Psoas muscle (tissue), 7 donors: ENCODE measurements at regions not wholly inside any gene's neighbourhood (a gene's known extent, or its start where the extent isn't known, plus 50 kb on each side); places are given as distances from the start of the nearest gene placed in this dataset.

Experiments
- ATAC-seq, 4 donors: fragments of 200-7000 bp; cut with Tn5 transposase; one replicate each; pipeline ENCODE4 v1.9.1; 2020; ENCODE audit warnings: moderate library complexity in 3 of 4, mild to moderate bottlenecking in 2 of 4
- DNase-seq, 2 donors: peaks; one replicate each; pipeline ENCODE4 v3.0.0-alpha.2; 2020
- H3K27ac ChIP-seq: fragments of 200-600 bp; one replicate; pipeline ENCODE4 v1.8.0; 2022
- H3K27me3 ChIP-seq, 3 donors: fragments of 200-600 bp in 1 of 3; one replicate each; pipeline versions ENCODE4 v1.6.1 to v1.8.0; 2013 to 2022; ENCODE audit warnings: low read length in 2 of 3, mild to moderate bottlenecking in 2 of 3, moderate library complexity in 1 of 3; ENCODE audit not compliant: insufficient read depth in 3 of 3
- H3K36me3 ChIP-seq, 2 donors: fragments of 200-600 bp in 1 of 2; one replicate each; pipeline versions ENCODE4 v1.6.1 to v1.8.0; 2013 to 2022; ENCODE audit warnings: low read depth in 1 of 2, mild to moderate bottlenecking in 1 of 2, moderate library complexity in 1 of 2; ENCODE audit not compliant: insufficient read depth in 1 of 2
- H3K4me1 ChIP-seq: fragments of 200-600 bp; one replicate; pipeline ENCODE4 v1.8.0; 2022
- H3K4me3 ChIP-seq: fragments of 200-600 bp; one replicate; pipeline ENCODE4 v1.8.0; 2022; ENCODE audit warnings: mild to moderate bottlenecking
- H3K9me3 ChIP-seq: fragments of 200-600 bp; one replicate; pipeline ENCODE4 v1.8.0; 2022
- WGBS, 3 donors: extraction: QIAGEN DNeasy Blood & Tissue Kit; methylation state at CpG; one replicate each; pipeline versions ENCODE4 v1.1.6 to v1.1.7; 2013; 5-methylcytosine and 5-hydroxymethylcytosine counted together
- intact Hi-C, 2 donors: fragments of 100-400 bp; cut with DNase I; formaldehyde crosslinking; loops; one replicate each; pipeline versions ENCODE4 v1.11.0 to v1.14.2; 2022
- TF ChIP-seq, protein P1 (sequence below): fragments of 200-600 bp; IDR thresholded peaks from one replicate; pipeline ENCODE4 v1.8.0; 2022; ENCODE audit warnings: antibody characterized with exemption
- donor health status: healthy with polysubstance abuse.
- donor health status: DM: no; HTN: no; CAD: no; lungs with moderate emphysema.
- donor health status: Bipolar disorder and iron deficiency.
- donor health status: healthy.
- donor health status: DM: yes; HTN: yes; CAD: no.
- donor health status: DM: no; HTN: no; CAD: no.
- donor health status: DM: yes; HTN: yes; CAD: no.

DNA sequence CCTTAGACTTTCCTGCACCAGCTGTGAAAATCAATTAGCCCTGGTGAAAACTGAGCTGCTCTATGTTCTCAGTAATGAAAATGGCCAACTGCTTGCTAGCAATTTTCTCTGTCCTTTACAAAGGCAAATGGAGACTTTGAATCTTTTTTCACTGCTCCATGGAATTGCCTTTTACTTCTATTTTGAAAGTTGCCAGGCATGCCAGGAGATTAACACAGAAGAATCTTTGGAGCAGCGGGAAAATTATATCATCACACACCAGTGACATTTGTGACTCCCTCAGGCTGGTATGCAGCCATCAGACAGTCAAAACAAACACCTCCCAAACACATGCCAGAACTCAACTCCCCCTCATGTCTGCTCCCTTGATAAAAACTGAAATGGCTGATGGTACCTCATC, 872.0 kb upstream of the FLRT2 start:
- TF ChIP-seq, protein P1, sequence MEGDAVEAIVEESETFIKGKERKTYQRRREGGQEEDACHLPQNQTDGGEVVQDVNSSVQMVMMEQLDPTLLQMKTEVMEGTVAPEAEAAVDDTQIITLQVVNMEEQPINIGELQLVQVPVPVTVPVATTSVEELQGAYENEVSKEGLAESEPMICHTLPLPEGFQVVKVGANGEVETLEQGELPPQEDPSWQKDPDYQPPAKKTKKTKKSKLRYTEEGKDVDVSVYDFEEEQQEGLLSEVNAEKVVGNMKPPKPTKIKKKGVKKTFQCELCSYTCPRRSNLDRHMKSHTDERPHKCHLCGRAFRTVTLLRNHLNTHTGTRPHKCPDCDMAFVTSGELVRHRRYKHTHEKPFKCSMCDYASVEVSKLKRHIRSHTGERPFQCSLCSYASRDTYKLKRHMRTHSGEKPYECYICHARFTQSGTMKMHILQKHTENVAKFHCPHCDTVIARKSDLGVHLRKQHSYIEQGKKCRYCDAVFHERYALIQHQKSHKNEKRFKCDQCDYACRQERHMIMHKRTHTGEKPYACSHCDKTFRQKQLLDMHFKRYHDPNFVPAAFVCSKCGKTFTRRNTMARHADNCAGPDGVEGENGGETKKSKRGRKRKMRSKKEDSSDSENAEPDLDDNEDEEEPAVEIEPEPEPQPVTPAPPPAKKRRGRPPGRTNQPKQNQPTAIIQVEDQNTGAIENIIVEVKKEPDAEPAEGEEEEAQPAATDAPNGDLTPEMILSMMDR: no peak
- DNase-seq (no peak), ATAC-seq (no peak)
- Histone ChIP-seq H3K27me3 (no peaks in the 10 kb centered on the region), H3K27ac (no peak overlapping the region), H3K4me1 (no peaks in the 10 kb centered on the region), H3K36me3 (no peaks in the 10 kb centered on the region), H3K4me3 (no peak overlapping the region), H3K9me3 (no peaks in the 10 kb centered on the region)
- intact Hi-C loops: no loop called here
- 16 to 41% (median 29%) methylated on average over 1 of the region's 1 CpG for WGBS, 3 donors

DNA sequence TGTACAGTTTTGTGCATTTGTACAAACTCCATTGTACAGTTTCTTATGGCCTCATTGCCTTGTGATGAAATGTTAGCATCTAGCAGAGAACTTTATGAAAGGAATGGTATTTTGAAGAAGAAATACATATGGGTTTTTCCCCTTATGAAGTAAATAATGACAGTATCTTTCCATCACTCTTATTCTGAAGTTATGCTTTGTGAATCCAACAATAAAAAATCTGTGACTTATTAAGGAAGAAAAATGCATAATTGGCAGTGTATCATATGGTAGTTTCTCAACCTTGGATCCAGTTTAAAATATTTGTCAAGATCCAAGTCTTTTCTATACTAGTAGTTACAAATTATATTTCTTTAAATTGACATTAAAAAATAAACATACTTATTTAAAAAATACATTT, 859.1 kb upstream of the FLRT2 start:
- TF ChIP-seq, protein P1: no peak
- H3K9me3 ChIP-seq: no peaks in the 10 kb centered on the region
- no peaks in the 10 kb centered on the region for H3K4me1 ChIP-seq
- ATAC-seq: no peak
- H3K27ac ChIP-seq: no peak overlapping the region
- H3K36me3 ChIP-seq: no peaks in the 10 kb centered on the region
- intact Hi-C loops: no loop called here
- no peaks in the 10 kb centered on the region for H3K27me3 ChIP-seq
- H3K4me3 ChIP-seq: no peak overlapping the region
- DNase-seq: no peak

DNA sequence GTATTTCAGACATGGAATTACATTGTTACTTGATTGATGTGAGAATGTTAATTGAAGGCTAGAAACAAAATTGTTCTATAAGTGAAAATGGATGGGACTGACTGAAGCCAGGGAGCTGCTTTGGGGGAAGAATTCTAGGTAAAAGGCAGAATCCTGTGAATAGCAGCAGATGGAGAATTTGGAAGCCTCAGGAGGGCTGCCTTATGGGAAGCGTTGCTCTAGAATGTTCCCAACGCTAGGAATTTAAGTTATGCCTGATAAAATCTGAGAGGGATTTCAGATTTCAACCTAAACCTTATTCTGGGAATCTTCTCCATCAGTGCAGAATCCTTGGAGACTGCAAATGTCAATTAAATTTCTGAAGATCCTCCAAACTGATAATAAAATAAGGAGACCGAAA, 858.2 kb upstream of the FLRT2 start:
- TF ChIP-seq, protein P1: no peak
- 43 to 64% (median 56%) methylated on average over 3 of the region's 3 CpGs for WGBS, 3 donors
- intact Hi-C loops: no loop called here
- DNase-seq: no peak
- H3K27ac ChIP-seq: no peak overlapping the region
- ATAC-seq: no peak
- H3K4me3 ChIP-seq: no peak overlapping the region
- H3K27me3 ChIP-seq: no peaks in the 10 kb centered on the region
- H3K36me3 ChIP-seq: no peaks in the 10 kb centered on the region
- no peaks in the 10 kb centered on the region for H3K9me3 ChIP-seq
- H3K4me1 ChIP-seq: no peaks in the 10 kb centered on the region

DNA sequence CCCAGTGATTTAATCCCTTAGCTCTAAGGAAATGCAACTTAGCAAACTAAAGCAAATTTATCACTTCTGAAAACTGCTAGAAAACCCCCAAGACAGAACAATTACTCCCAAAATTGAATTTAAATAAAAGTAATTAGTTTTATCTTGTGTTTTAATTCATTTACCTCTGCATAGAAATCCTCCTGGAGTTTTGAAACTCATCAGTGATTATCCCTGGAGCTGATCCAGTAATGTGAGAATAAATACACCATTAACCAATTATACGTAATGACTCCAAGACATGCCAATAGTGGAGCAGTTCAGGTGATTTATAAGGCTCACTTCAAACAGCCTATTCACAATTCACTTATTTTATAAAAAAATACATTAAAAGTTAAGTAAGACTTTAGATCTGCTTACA, 855.3 kb upstream of the FLRT2 start:
- DNase-seq (no peak), ATAC-seq (no peak)
- Histone ChIP-seq H3K27me3 (no peaks in the 10 kb centered on the region), H3K4me3 (no peak overlapping the region), H3K27ac (no peak overlapping the region), H3K4me1 (no peaks in the 10 kb centered on the region), H3K36me3 (no peaks in the 10 kb centered on the region), H3K9me3 (no peaks in the 10 kb centered on the region)
- TF ChIP-seq, protein P1: no peak
- intact Hi-C loops: no loop called here
- WGBS, 3 donors: 76 to 78% (median 78%) methylated on average over 1 of the region's 1 CpG

DNA sequence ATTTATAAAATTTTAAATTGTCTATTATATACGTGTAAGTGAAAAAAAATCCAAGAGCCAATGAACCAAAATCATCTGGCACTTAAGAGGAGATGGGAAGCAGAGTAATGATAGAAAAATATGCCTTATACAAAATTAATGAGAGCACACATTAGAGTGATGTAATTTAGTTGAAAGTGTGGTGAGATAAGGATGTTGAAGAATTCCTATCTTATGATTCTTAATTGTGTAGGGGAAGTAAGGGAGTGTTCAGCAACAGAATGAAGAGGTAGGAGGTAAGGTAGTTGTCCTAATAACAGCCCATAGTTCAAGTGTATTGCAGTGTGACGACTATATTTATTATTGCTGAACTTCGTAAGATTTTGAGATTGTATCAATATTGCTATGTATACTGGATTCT, 843.4 kb upstream of the FLRT2 start:
- no peaks in the 10 kb centered on the region for H3K9me3 ChIP-seq
- intact Hi-C loops: no loop called here
- DNase-seq (no peak), ATAC-seq (no peak)
- 61 to 92% (median 62%) methylated on average over 3 of the region's 3 CpGs for WGBS, 3 donors
- no peaks in the 10 kb centered on the region for H3K27me3 ChIP-seq
- H3K4me3 ChIP-seq: no peak overlapping the region
- TF ChIP-seq, protein P1: no peak
- no peak overlapping the region for H3K27ac ChIP-seq
- H3K4me1 ChIP-seq: no peaks in the 10 kb centered on the region
- no peaks in the 10 kb centered on the region for H3K36me3 ChIP-seq
